SK-N-SH treated with all-trans-retinoic acid at 6 μM for 48 hours (cell line): ENCODE measurements at regions not wholly inside any gene's neighbourhood (a gene's known extent, or its start where the extent isn't known, plus 50 kb on each side); places are given as distances from the start of the nearest gene placed in this dataset.

Source experiments
- ATAC-seq: fragments of 200-7000 bp; cut with Tn5 transposase; 3 replicates; pipeline ENCODE4 v1.9.1; 2020; ENCODE audit warnings: mild to moderate bottlenecking, moderate library complexity
- ARNTL ChIP-seq: fragments of 450-650 bp; formaldehyde crosslinking; IDR thresholded peaks from 2 replicates; pipeline ENCODE4 v1.5.0; 2020; ENCODE audit warnings: low read depth, mild to moderate bottlenecking, moderate library complexity, borderline replicate concordance
- BACH2 ChIP-seq: fragments of 250-450 bp; sonication (Bioruptor Pico); IDR thresholded peaks from 2 replicates; pipeline ENCODE4 v1.9.0; 2021; ENCODE audit warnings: mild to moderate bottlenecking, borderline replicate concordance
- ESRRG ChIP-seq: fragments of 250-450 bp; sonication (Bioruptor Pico); IDR thresholded peaks from 2 replicates; pipeline ENCODE4 v1.6.1; 2021; ENCODE audit warnings: mild to moderate bottlenecking
- GLIS3 ChIP-seq: fragments of 250-450 bp; sonication (Bioruptor Pico); IDR thresholded peaks from 2 replicates; pipeline ENCODE4 v1.5.0; 2020; ENCODE audit warnings: mild to moderate bottlenecking, moderate library complexity
- ISL1 ChIP-seq: fragments of 250-450 bp; sonication (Bioruptor Pico); IDR thresholded peaks from 2 replicates; pipeline ENCODE4 v2.1.2; 2022; ENCODE audit warnings: mild to moderate bottlenecking, moderate library complexity
- OSR1 ChIP-seq: fragments of 250-450 bp; sonication (Bioruptor Pico); IDR thresholded peaks from 2 replicates; pipeline ENCODE4 v1.8.0; 2022; ENCODE audit warnings: moderate library complexity, mild to moderate bottlenecking, inconsistent platforms
- PATZ1 ChIP-seq: fragments of 250-450 bp; sonication (Bioruptor Pico); IDR thresholded peaks from 2 replicates; pipeline ENCODE4 v1.8.0; 2020; ENCODE audit warnings: mild to moderate bottlenecking, moderate library complexity, borderline replicate concordance
- POU6F1 ChIP-seq: fragments of 250-450 bp; sonication (Bioruptor Pico); IDR thresholded peaks from 2 replicates; pipeline ENCODE4 v1.8.0; 2021; ENCODE audit warnings: low read depth, mild to moderate bottlenecking, moderate library complexity, borderline replicate concordance
- RARB ChIP-seq: fragments of 250-450 bp; sonication (Bioruptor Pico); IDR thresholded peaks from 2 replicates; pipeline ENCODE4 v1.8.0; 2021; ENCODE audit warnings: mild to moderate bottlenecking, moderate library complexity
- SNAI2 ChIP-seq: fragments of 250-450 bp; sonication (Bioruptor Pico); IDR thresholded peaks from 2 replicates; pipeline ENCODE4 v1.5.0; 2020; ENCODE audit warnings: mild to moderate bottlenecking, moderate library complexity
- TCF4 ChIP-seq: fragments of 250-450 bp; sonication (Bioruptor Pico); IDR thresholded peaks from 2 replicates; pipeline ENCODE4 v1.8.0; 2021; ENCODE audit warnings: mild to moderate bottlenecking, moderate library complexity, borderline replicate concordance
- TOX ChIP-seq: fragments of 250-450 bp; sonication (Bioruptor Pico); IDR thresholded peaks from 2 replicates; pipeline ENCODE4 v1.8.0; 2021; ENCODE audit warnings: mild to moderate bottlenecking, moderate library complexity, borderline replicate concordance
- TSHZ2 ChIP-seq: fragments of 250-450 bp; sonication (Bioruptor Pico); IDR thresholded peaks from 2 replicates; pipeline ENCODE4 v1.5.0; 2020; ENCODE audit warnings: mild to moderate bottlenecking, moderate library complexity
- ZC3H10 ChIP-seq: fragments of 250-450 bp; sonication (Bioruptor Pico); IDR thresholded peaks from 2 replicates; pipeline ENCODE4 v1.5.1; 2021; ENCODE audit warnings: mild to moderate bottlenecking, moderate library complexity
- ZNF70 ChIP-seq: fragments of 450-650 bp; formaldehyde crosslinking; IDR thresholded peaks from 2 replicates; pipeline ENCODE4 v1.5.0; 2020; ENCODE audit warnings: mild to moderate bottlenecking, moderate library complexity
- TF ChIP-seq, protein P1 (sequence below): fragments of 250-450 bp; sonication (Bioruptor Pico); IDR thresholded peaks from 2 replicates; pipeline ENCODE4 v1.5.1; 2020; ENCODE audit warnings: low read depth, mild to moderate bottlenecking, moderate library complexity

- no peak; the same call in 2 of the 3 replicates for ATAC-seq
- TF ChIP-seq, protein P1, sequence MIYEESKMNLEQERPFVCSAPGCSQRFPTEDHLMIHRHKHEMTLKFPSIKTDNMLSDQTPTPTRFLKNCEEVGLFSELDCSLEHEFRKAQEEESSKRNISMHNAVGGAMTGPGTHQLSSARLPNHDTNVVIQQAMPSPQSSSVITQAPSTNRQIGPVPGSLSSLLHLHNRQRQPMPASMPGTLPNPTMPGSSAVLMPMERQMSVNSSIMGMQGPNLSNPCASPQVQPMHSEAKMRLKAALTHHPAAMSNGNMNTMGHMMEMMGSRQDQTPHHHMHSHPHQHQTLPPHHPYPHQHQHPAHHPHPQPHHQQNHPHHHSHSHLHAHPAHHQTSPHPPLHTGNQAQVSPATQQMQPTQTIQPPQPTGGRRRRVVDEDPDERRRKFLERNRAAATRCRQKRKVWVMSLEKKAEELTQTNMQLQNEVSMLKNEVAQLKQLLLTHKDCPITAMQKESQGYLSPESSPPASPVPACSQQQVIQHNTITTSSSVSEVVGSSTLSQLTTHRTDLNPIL (CRISPR knock-in tag): no peak
Measured at GRCh38 chr3:72595376-72595775, 252.9 kb downstream of the SHQ1 start.

DNA sequence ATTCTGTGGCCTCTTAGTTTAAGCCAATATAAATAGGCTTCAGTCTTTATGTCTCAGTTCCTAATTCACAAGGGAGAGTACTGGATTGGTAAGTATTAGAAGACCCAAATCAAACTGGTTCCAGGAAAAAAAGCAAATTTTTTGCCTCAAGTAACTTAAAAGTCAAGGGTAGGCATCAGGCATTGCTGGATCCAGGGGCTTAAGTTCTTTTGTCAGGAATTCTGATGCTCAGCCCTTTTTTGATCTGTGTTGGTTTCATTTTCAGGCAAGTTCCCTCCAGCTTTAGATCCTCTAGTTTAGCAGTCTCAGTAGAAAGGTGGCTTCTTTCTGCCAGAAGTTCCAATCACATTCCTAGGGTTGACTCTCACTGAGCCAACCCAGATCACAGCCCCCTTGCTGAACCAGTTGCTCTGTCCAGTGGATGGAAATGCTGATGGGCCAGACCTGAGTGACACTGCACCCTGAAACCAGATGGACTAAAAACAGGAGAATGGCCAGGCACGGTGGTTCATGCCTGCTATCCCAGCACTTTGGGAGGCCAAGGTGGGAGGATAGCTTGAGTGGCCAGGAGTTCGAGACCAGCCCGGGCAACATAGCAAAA is 253.5 kb downstream of the SHQ1 start:
- ATAC-seq: no peak
- TF ChIP-seq SNAI2 (CRISPR knock-in tag): no peak
- TF ChIP-seq BACH2 (CRISPR knock-in tag): no peak
- no peak for TF ChIP-seq POU6F1 (CRISPR knock-in tag)
- TF ChIP-seq ZNF70 (CRISPR knock-in tag): no peak
- no peak for TF ChIP-seq ZC3H10

DNA sequence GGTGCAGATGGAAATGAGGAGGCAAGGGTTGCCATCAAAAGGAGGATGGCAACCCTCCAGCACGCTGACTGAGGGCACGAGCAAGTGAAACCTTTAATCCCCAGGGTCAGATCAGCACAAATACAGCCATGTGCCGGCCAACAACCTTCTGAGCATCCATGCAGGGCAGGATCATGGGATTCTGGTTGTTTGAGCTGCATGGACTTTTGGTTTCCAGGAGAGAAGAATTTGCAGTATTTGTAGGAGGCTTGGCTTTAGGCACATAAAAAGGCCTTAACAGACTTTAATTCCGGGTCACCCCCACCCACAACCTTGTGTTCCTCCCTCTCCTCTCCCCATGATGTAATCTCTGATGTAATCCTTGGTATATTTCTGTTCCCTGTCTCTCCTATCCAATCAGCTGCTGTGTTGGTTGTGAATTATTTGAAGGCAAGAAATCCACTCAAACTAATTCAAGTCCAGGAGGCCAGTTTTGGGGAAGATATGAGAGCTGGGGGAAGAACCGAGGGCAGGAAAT is 254.3 kb downstream of the SHQ1 start:
- TF ChIP-seq POU6F1 (CRISPR knock-in tag): no peak
- TF ChIP-seq SNAI2 (CRISPR knock-in tag): no peak
- no peak for TF ChIP-seq ZNF70 (CRISPR knock-in tag)
- no peak for TF ChIP-seq TOX
- no peak for TF ChIP-seq ZC3H10
- no peak for TF ChIP-seq TSHZ2 (CRISPR knock-in tag)
- no peak for TF ChIP-seq ARNTL (CRISPR knock-in tag)
- TF ChIP-seq ISL1 (CRISPR knock-in tag): no peak
- no peak for TF ChIP-seq ESRRG (CRISPR knock-in tag)
- TF ChIP-seq PATZ1 (CRISPR knock-in tag): no peak
- TF ChIP-seq OSR1 (CRISPR knock-in tag): no peak
- TF ChIP-seq GLIS3 (CRISPR knock-in tag): no peak
- TF ChIP-seq, all 23 proteins: peak for 0

DNA sequence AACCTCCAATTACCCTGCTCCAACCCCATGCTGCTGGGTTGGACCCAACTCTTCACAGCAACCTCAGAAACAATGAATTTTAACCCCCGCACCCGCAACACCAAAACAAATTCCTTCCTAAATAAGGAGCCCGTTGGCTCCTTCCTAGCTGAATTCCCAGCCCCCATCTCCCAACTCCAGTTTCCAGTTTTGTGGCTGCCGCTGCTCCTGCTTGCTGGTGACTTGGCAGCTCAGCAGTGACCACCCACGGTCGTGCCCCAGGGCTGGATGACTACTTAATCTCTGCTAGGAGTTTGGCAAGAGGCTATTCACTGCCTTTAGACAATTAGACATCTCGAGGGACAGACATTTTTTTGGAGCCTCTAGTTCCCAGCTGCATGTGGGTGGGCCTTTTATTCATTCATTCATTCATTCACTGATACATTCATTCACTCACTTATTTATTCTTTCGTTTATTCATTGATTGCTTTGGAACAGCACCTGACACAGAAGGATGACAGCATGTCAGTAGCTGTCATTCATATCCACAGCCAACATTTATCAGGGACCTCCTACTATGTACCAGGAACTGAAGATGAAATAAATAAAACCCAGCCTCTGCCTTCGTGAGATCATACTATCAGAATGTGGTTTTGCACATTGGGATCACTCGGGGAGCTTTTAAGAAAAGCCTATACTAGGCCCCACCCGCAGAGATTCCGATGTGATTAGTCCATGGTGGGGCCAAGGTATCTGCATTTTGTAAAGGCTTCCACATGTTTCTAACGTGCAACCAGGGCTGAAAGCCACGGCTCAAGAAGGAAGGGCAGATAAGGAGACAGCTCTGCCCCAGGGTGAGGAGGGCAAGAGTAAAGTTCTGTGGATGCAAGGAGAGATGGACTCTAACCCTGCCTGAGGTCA is 256.5 kb downstream of the SHQ1 start:
- ATAC-seq: no peak
- TF ChIP-seq ZC3H10 (no peak), OSR1 (CRISPR knock-in tag) (no peak), GLIS3 (CRISPR knock-in tag) (no peak), RARB (CRISPR knock-in tag) (no peak), TCF4 (CRISPR knock-in tag) (no peak), PATZ1 (CRISPR knock-in tag) (no peak), POU6F1 (CRISPR knock-in tag) (no peak)

More for the DNA sequence above, 254.3 kb downstream of the SHQ1 start:
- ATAC-seq: no peak
